ENCODE measurements at regions not wholly inside any gene's neighbourhood (a gene's known extent, or its start where the extent isn't known, plus 50 kb on each side); places are given as distances from the start of the nearest gene placed in this dataset.
"Not testable (repeated sequence)": the region's sequence is repeated elsewhere in the genome, so short reads cannot be mapped to it uniquely, and the experiment has no call there.

DNA sequence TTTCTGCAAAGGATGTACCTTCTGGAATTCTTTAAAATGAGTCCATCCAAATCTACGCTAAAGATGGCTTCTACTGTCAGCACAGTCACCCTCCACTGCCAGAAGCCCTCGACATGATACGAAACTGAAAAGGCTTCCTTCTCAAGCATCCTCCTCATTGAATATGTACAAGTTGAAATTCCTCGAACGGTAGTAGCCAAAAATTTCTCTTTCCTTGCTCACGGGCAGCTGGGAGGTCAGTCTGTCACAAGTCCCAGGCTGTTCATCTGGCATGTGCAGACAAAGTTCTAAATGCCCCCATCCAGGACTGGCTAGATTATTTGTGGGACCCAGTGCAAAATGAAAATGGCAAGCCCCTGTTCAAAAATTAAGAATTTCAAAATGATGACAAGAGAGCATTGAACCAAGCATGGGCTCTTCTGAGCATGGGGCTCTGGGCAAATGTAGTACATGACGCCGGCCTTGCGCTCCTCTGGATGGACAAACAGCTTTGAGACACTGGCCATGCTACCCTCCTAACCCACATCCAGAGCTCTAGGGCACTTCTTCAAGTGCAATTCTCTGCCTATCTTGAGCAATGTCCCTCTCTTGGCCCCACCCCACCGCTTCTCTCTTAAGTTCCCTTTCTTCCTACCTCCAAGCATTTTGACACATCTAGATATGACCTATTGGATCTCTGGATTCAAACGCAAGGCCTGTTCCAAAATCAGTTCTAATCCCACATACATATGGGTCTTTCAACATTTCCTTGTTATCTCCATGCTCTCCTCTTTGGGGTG, 78.9 kb upstream of the FLT1 start:
- DNase-seq (ENCODE audit: low spot score), result no peak

DNA sequence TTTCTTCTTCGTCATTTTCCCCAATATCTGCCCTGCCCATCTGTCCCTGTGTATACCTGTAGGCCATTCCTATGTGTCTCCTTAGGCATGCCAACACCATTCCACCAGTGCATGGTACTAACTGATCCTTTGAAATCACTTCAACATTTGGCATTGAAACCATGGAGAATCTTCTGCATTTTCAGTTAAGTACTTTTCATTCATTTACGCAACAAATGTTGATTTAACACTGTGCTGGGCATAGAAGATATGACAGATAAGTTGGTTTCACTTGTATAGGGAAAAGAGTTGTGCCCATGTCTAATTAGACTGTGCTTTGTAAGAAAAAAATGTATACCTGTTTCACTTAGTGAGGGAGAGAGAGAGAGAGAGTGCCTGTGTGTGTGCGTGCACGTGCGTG, 77.9 kb upstream of the FLT1 start:
- DNase-seq (ENCODE audit: low spot score), result no peak

GRCh38 chr13:28570356-28570755, 75.4 kb upstream of the FLT1 start:
- DNase-seq (ENCODE audit: low spot score), result not testable (repeated sequence)

GRCh38 chr13:28569886-28570285, 75.0 kb upstream of the FLT1 start:
- DNase-seq (ENCODE audit: low spot score), result no peak

GRCh38 chr13:28568286-28568685, 73.4 kb upstream of the FLT1 start:
- DNase-seq (ENCODE audit: low spot score), result peak; percentile 26

GRCh38 chr13:28566891-28567290, 72.0 kb upstream of the FLT1 start:
- no peak for DNase-seq (ENCODE audit: low spot score)

- DNase-seq (ENCODE audit: low spot score), result no peak
Measured at GRCh38 chr13:28566283-28566682, 71.4 kb upstream of the FLT1 start.

- no peak for DNase-seq (ENCODE audit: low spot score)
Measured at GRCh38 chr13:28564030-28564429, 69.1 kb upstream of the FLT1 start.

GRCh38 chr13:28563609-28564008, 68.7 kb upstream of the FLT1 start:
- no peak for DNase-seq (ENCODE audit: low spot score)

GRCh38 chr13:28560612-28561011, 65.7 kb upstream of the FLT1 start:
- no peak for DNase-seq (ENCODE audit: low spot score)

DNA sequence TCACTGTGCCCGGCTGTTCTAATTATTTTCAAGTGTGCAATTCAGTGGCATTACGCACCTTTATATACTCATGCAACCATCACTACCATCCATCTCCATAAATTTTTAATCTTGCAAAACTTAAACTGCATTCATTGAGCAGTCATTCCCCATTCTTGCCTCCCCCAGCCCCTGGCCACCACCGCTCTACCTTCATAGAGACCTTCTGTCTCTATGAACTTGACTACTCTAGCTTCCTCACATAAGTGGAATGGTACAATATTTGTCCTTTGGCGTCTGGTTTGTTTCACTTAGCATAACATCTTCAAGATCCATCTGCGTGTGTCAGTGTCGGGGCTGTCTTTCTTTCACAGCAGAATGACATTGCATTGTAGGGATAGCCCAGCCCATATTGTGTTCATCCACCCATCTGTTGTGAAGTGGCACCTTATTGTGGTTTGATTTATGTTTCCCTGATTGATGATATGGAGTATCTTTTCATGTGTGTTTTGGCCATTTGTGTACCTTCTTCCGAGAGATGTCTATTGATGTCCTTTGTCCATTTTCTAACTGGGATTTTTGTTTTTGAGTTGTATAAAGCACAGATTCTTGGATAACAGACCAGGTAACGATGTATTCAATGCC, 64.8 kb upstream of the FLT1 start:
- DNase-seq (ENCODE audit: low spot score), result no peak

- no peak for DNase-seq (ENCODE audit: low spot score)
Measured at GRCh38 chr13:28558567-28558966, 63.6 kb upstream of the FLT1 start.

- peak; percentile 63 for DNase-seq (ENCODE audit: low spot score)
Measured at GRCh38 chr13:28557725-28558520, 63.0 kb upstream of the FLT1 start.

- no peak for DNase-seq (ENCODE audit: low spot score)
Measured at GRCh38 chr13:28555096-28555495, 60.2 kb upstream of the FLT1 start.

- no peak for DNase-seq (ENCODE audit: low spot score)
Measured at GRCh38 chr13:28553971-28554370, 59.0 kb upstream of the FLT1 start.

DNA sequence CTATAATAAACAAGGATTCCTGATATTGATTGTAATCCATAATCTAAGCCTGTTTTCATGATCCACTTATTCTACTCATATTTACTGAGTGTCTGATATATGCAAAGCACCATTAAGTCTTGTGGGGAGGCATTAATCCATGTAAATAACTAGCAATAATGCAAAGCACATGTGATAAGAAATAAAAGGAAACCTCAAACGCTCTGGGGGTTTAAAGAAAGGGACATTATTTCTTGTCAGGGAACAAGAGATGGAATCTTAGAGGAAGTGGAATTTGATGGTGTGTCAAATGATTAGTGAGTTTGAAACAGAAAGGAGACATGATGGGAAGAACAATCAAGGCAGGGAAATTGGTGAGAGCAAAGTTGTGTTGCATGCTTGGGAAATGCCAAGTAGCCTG, 57.4 kb upstream of the FLT1 start:
- no peak for DNase-seq (ENCODE audit: low spot score)

GRCh38 chr13:28551498-28551895, 56.6 kb upstream of the FLT1 start:
- DNase-seq (ENCODE audit: low spot score), result no peak

GRCh38 chr13:28550721-28551497, 56.0 kb upstream of the FLT1 start:
- no peak for DNase-seq (ENCODE audit: low spot score)

GRCh38 chr13:28550091-28550490, 55.2 kb upstream of the FLT1 start:
- DNase-seq (ENCODE audit: low spot score), result no peak

DNA sequence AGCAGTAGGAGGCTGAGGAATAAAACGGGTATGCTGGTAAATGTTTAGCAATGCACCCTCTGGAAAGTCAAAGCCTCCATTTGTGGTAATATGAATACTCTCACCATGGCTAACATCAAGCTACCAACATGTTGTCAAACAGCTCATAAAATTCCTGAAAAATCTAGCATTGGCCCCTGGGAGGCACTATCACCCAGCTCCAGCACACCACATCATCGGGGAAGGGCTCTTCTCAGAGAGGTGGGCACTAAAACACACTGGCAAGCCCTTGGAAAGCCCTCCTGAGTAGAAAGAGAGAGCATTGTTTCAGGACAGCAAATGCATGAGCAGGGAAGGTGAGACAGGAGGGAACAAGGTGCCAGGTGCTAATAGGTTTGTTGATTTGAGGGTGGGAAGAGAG, 53.9 kb upstream of the FLT1 start:
- DNase-seq (ENCODE audit: low spot score), result no peak

- no peak for DNase-seq (ENCODE audit: low spot score)
Measured at GRCh38 chr13:28548468-28548867, 53.5 kb upstream of the FLT1 start.
